Neuron (in vitro differentiated cells): ENCODE measurements at regions not wholly inside any gene's neighbourhood (a gene's known extent, or its start where the extent isn't known, plus 50 kb on each side); places are given as distances from the start of the nearest gene placed in this dataset.

ENCODE experiments used
- H2AFZ ChIP-seq: one replicate; pipeline ENCODE4 v1.6.1; 2013; ENCODE audit warnings: low read depth, mild to moderate bottlenecking, inconsistent platforms, low read length, moderate library complexity
- H3K27me3 ChIP-seq: one replicate; pipeline ENCODE4 v1.6.1; 2013; ENCODE audit warnings: low read length; ENCODE audit not compliant: insufficient read depth
- H3K36me3 ChIP-seq: one replicate; pipeline ENCODE4 v1.6.1; 2013; ENCODE audit warnings: low read length; ENCODE audit not compliant: insufficient read depth
- H3K4me1 ChIP-seq: one replicate; pipeline ENCODE4 v1.6.1; 2013; ENCODE audit warnings: low read length; ENCODE audit not compliant: insufficient read depth
- H3K4me3 ChIP-seq: 2 replicates; pipeline ENCODE4 v1.5.1; 2013; ENCODE audit warnings: mild to moderate bottlenecking, low read length, moderate library complexity
- H3K9me3 ChIP-seq: one replicate; pipeline ENCODE4 v1.6.1; 2013; ENCODE audit warnings: low read length

- Histone ChIP-seq H2AFZ (no peak overlapping the region), H3K4me1 (peaks cover 4% of the 10 kb centered on the region), H3K27me3 (no peaks in the 10 kb centered on the region), H3K36me3 (no peaks in the 10 kb centered on the region), H3K9me3 (no peaks in the 10 kb centered on the region), H3K4me3 (no peak overlapping the region)
Observed at GRCh38 chr18:45260125-45260524, 355.2 kb upstream of the SLC14A2 start.

DNA sequence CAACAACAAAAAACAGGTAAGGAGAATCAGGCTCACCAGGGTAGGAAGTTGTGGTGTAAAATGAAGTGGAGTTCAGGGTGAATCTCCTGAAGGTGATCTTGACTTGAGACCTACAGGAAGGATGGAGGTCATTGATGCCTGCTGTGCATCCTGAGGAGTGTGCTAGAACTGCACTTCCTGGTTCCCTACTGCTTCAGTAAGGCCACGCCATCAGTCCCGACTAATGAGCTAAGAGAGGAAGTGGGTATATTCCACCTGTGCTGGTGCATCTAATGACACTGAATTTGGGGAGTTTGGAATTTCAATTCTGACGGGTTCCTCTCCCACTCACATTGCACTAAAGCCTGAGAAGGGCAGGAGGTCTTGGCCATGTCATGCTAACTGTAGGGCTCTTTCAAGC is 349.3 kb upstream of the SLC14A2 start:
- Histone ChIP-seq H2AFZ (no peak overlapping the region), H3K4me1 (no peaks in the 10 kb centered on the region), H3K36me3 (no peaks in the 10 kb centered on the region), H3K9me3 (no peaks in the 10 kb centered on the region), H3K27me3 (no peaks in the 10 kb centered on the region), H3K4me3 (no peak overlapping the region)

DNA sequence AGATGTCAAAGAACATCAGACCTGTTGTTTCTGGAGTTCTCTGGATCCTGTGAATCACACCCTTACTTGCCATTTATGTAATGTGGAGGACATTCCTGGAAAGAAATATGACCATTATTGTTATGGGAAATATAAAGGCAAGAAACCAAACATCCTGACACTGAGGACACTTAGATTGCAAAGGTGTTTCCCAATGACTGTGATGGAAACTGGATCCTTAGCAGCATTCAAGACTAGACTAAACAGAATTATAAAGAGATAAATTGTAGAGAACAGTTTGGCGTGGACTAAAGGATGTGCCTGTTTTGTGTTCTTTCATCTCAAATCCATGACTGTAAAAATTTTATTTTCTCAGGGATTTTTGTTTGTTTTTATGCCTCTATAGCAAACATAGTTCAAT is 347.7 kb upstream of the SLC14A2 start:
- H3K36me3 ChIP-seq = no peaks in the 10 kb centered on the region
- H3K4me3 ChIP-seq = no peak overlapping the region
- H3K27me3 ChIP-seq = no peaks in the 10 kb centered on the region
- H2AFZ ChIP-seq = no peak overlapping the region
- no peaks in the 10 kb centered on the region for H3K4me1 ChIP-seq
- no peaks in the 10 kb centered on the region for H3K9me3 ChIP-seq

DNA sequence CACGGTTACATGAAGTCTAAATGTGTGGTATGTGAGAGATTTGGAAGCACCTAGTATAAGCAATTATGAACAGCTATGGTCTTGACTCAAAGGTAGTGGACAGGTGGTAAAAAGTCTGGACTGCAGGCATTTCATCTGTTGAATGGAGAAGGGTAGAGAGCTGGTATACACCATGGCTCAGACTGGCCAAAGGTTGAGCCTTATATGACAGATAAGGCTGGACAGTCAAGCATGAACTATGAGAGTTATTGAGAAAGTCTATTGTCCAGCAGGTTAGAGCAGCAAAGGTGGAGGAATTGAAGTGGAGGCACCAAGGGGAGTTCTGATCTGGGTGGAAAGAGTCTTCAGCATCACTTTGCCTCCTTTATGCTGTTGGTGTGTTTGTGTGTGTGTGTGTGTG is 346.7 kb upstream of the SLC14A2 start:
- no peak overlapping the region for H2AFZ ChIP-seq
- no peaks in the 10 kb centered on the region for H3K27me3 ChIP-seq
- H3K4me3 ChIP-seq = no peak overlapping the region
- H3K9me3 ChIP-seq = no peaks in the 10 kb centered on the region
- H3K36me3 ChIP-seq = no peaks in the 10 kb centered on the region
- no peaks in the 10 kb centered on the region for H3K4me1 ChIP-seq

DNA sequence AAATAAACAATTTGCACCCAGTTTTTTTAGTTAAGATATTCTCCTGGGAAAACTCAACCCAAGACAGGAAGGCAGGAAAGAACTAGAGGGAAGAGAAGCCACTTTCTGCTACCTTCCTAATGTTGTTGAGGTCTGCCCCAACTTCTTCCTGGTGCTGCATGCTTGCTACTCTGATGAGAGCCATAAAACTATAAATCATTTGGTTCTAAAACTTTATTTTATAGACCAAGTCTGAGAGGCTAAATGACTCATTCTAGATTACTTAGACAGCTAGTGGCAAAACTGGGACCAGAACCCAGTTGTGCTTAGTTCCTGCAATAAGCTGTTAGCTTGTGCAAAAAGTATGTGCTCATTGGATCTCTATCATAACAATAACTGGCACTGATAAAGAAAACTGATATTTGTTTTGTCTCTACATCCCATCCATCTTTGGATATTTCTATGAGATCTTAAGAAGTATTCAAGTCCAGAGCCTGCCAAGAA is 344.9 kb upstream of the SLC14A2 start:
- H3K9me3 ChIP-seq = peaks cover 2% of the 10 kb centered on the region
- H3K4me1 ChIP-seq = no peaks in the 10 kb centered on the region
- H3K27me3 ChIP-seq = no peaks in the 10 kb centered on the region
- H3K36me3 ChIP-seq = no peaks in the 10 kb centered on the region
- H2AFZ ChIP-seq = no peak overlapping the region
- no peak overlapping the region for H3K4me3 ChIP-seq

DNA sequence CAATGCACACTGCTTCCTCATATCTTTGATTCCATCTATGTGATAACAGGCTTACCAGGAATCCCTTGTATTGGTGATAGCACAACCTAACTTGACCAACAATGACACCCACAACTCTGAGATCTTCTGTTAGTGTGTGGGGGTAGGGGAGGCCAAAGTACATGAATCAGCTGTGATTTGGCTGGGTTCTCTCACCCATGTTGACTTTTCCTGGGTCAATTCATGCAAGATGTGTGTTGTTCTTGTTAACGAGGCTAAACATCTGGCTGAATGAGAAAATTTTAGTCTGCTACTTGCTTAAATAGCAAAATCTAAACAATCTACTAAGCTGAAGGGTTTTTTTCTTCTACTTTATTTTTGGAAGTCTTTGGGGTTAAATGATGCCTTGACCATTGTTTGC is 341.2 kb upstream of the SLC14A2 start:
- Histone ChIP-seq H3K36me3 (no peaks in the 10 kb centered on the region), H3K27me3 (no peaks in the 10 kb centered on the region)

GRCh38 chr18:45275367-45276113 is 339.7 kb upstream of the SLC14A2 start:
- Histone ChIP-seq H3K4me3 (no peak overlapping the region), H3K4me1 (no peaks in the 10 kb centered on the region), H3K27me3 (no peaks in the 10 kb centered on the region), H2AFZ (no peak overlapping the region), H3K9me3 (peaks cover 2% of the 10 kb centered on the region), H3K36me3 (no peaks in the 10 kb centered on the region)

More for the DNA sequence above, 341.2 kb upstream of the SLC14A2 start:
- H2AFZ ChIP-seq = no peak overlapping the region
- no peak overlapping the region for H3K4me3 ChIP-seq
- no peaks in the 10 kb centered on the region for H3K4me1 ChIP-seq
- peaks cover 2% of the 10 kb centered on the region for H3K9me3 ChIP-seq

DNA sequence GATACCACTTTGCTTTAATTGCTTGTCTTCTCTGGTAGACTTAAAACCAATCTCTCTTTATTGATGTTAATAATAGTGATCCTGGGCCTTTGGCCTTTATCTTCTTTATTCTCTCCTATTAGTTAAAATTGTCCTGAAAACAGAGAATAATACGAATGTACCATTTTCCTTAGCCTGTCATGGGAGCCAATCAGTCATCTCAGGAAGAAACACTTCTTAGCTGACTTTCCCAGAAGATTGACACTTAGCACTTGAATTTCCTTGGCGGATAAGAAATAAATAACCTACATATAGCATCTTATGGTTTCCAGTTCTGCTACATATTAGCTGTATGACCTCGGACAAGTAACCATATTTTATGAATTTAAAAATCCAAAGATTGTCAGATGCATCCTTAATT is 338.4 kb upstream of the SLC14A2 start:
- no peak overlapping the region for H3K4me3 ChIP-seq
- H3K4me1 ChIP-seq = no peaks in the 10 kb centered on the region
- H3K36me3 ChIP-seq = no peaks in the 10 kb centered on the region
- H3K9me3 ChIP-seq = peaks cover 2% of the 10 kb centered on the region
- H2AFZ ChIP-seq = no peak overlapping the region
- H3K27me3 ChIP-seq = no peaks in the 10 kb centered on the region

DNA sequence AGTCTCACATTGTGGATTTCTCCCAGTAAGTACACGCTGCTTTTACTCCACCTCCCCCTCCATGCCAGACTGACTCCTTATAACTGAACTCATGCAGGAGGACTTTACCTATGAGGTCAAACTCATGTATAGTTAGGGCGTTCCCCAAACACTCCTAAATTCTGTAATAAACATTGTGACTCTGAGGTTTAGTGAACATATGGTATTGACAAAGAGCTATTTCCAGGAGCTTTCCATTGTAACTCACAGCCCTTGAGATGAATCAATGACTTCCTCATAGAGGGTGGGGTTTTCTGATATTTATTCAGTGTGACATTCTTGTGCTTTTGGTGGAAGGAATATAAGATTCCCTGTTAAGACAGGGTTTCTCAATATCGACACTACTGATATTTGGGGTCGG is 337.4 kb upstream of the SLC14A2 start:
- Histone ChIP-seq H3K36me3 (no peaks in the 10 kb centered on the region), H3K9me3 (peaks cover 2% of the 10 kb centered on the region), H2AFZ (no peak overlapping the region), H3K4me3 (no peak overlapping the region), H3K27me3 (no peaks in the 10 kb centered on the region), H3K4me1 (no peaks in the 10 kb centered on the region)

DNA sequence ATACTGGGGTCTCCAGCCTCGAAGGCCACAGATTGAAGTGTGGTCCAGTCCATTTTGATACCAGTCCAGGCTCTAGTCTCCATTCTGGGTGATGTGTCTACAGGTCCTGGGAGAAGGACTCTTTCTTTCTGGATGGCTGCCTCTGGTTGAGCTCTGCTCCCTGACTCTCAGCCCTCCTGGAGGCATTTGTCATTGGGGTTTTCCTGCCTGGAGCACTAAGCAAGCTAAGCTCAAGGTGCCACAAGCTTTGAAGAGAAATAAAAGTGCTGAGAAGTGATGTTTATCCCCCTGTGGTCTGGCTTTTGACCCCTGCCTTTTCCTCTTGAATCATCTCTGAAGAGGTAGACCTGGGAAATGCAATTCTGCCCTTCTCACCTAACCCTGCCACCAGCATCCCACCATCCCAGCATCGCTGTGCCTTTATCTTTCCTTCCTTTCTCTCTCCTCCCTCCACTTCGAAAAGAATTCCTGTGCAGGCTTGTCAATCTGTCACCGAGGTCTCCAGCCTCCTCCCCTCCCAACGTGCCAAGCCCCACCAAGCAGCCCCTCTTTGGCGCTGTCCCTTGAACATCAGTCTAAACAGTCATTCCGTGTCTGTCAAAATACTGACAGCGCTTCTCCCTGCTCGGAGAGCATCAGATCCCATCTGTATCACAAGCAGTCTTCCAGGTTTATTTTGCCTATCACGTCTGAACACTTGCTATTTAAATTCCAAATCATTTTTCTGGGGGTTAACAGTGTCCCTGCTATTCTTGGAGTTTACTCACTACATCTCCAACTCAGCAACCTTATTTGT is 334.6 kb upstream of the SLC14A2 start:
- no peaks in the 10 kb centered on the region for H3K4me1 ChIP-seq
- no peaks in the 10 kb centered on the region for H3K9me3 ChIP-seq
- no peak overlapping the region for H3K4me3 ChIP-seq
- H3K36me3 ChIP-seq = no peaks in the 10 kb centered on the region
- H2AFZ ChIP-seq = no peak overlapping the region
- H3K27me3 ChIP-seq = no peaks in the 10 kb centered on the region

GRCh38 chr18:45282101-45282812 is 333.0 kb upstream of the SLC14A2 start:
- no peaks in the 10 kb centered on the region for H3K9me3 ChIP-seq
- no peaks in the 10 kb centered on the region for H3K36me3 ChIP-seq

GRCh38 chr18:45284174-45284573 is 331.1 kb upstream of the SLC14A2 start:
- Histone ChIP-seq H3K4me1 (no peaks in the 10 kb centered on the region), H3K4me3 (no peak overlapping the region), H3K36me3 (no peaks in the 10 kb centered on the region), H3K9me3 (no peaks in the 10 kb centered on the region), H3K27me3 (no peaks in the 10 kb centered on the region), H2AFZ (no peak overlapping the region)

More at GRCh38 chr18:45282101-45282812, 333.0 kb upstream of the SLC14A2 start:
- H2AFZ ChIP-seq = no peak overlapping the region
- no peaks in the 10 kb centered on the region for H3K27me3 ChIP-seq
- no peaks in the 10 kb centered on the region for H3K4me1 ChIP-seq
- H3K4me3 ChIP-seq = no peak overlapping the region

- H3K4me1 ChIP-seq = no peaks in the 10 kb centered on the region
- no peaks in the 10 kb centered on the region for H3K27me3 ChIP-seq
- no peaks in the 10 kb centered on the region for H3K36me3 ChIP-seq
- H3K9me3 ChIP-seq = no peaks in the 10 kb centered on the region
- H2AFZ ChIP-seq = no peak overlapping the region
- no peak overlapping the region for H3K4me3 ChIP-seq
Observed at GRCh38 chr18:45284851-45285250, 330.4 kb upstream of the SLC14A2 start.
